ENCODE measurements at regions not wholly inside any gene's neighbourhood (a gene's known extent, or its start where the extent isn't known, plus 50 kb on each side); places are given as distances from the start of the nearest gene placed in this dataset.

DNA sequence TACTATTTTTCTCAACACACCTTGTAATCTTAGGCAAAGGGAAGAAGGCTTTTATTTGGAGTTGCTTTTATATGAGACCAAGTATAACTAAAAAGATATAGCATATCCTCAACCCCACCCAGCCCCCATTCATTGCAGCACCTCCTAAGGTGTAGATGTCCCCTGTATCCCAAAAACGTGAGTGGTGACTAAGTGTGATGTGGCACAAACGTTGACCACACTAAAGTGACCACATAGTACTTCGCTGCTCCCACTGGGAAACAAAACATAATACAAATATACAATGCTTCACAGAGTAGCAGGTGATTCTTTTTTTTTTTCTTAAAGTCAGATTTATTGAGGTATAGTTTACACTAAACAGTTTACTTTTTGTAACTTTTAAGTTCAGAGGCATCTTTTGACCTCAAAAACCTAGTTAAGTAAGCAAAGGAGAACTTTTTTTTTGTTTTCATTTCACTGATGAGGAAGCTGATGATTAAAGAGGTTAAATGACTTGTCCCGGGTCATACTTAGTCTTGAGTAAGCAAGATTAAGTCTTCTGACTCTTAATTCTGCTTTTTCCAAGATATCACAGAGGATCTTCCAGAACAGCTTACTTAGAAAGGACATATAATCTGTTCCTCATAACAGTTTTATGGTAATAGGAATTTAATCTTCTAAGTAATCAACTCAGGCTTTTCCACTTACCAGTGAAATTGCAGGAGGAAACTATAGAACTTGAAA is 245.2 kb upstream of the PLEKHG7 start:
- Histone ChIP-seq H3K4me3 (no peak overlapping the region), H3K9me3 (no peaks in the 10 kb centered on the region), H3K36me3 (ENCODE audit: low read depth) (no peaks in the 10 kb centered on the region), H3K4me1 (ENCODE audit: low read depth) (no peaks in the 10 kb centered on the region)
- ATAC-seq (no peak), DNase-seq (no peak)
- intact Hi-C loops (cut with DNase I, micrococcal nuclease) = no loop called here
- TF ChIP-seq, protein P1, sequence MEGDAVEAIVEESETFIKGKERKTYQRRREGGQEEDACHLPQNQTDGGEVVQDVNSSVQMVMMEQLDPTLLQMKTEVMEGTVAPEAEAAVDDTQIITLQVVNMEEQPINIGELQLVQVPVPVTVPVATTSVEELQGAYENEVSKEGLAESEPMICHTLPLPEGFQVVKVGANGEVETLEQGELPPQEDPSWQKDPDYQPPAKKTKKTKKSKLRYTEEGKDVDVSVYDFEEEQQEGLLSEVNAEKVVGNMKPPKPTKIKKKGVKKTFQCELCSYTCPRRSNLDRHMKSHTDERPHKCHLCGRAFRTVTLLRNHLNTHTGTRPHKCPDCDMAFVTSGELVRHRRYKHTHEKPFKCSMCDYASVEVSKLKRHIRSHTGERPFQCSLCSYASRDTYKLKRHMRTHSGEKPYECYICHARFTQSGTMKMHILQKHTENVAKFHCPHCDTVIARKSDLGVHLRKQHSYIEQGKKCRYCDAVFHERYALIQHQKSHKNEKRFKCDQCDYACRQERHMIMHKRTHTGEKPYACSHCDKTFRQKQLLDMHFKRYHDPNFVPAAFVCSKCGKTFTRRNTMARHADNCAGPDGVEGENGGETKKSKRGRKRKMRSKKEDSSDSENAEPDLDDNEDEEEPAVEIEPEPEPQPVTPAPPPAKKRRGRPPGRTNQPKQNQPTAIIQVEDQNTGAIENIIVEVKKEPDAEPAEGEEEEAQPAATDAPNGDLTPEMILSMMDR (IDR thresholded peaks at IDR 0.05) = no peak

DNA sequence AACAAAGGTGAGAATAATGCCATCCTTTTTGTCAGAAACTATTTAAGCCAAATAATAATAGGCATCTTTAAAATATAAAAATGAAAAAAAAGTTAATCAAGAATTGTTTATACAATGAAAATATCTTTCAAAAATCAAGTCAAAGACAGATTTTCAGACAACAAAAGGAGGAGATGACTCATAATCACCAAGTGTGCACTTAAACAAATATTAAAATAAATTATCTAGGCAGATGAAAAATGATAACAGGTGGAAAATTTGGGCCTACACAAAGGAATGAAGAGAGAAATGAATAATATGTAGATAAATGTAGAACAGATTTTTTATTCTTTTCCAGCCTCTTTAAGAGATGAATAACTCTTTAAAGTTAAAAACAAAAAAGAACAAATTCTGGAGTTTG is 250.0 kb upstream of the PLEKHG7 start:
- no peaks in the 10 kb centered on the region for H3K4me1 ChIP-seq (ENCODE audit: low read depth)
- ATAC-seq = no peak

DNA sequence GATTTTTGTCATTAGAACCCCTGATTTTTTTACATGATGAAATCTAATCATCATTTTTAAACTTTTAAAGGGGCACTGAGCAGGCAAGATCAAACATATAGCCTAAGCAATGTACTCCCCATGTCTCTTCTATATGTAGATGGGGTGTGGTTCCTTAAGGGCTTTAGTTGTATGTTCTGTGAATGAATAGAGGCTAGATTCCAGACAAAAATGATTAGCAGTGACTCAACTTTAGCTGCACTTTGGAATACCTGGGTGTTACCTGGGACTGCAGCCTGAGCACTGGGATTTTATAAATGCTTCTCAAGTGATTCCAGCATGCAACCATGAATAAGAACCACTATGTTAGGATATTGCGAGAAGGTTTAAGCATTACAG is 256.7 kb upstream of the PLEKHG7 start:
- peak; percentile 64 for ATAC-seq
- no peak for DNase-seq
- H3K4me1 ChIP-seq (ENCODE audit: low read depth) = no peaks in the 10 kb centered on the region
- no peaks in the 10 kb centered on the region for H3K9me3 ChIP-seq
- no peak overlapping the region for H3K4me3 ChIP-seq
- TF ChIP-seq, protein P1 (IDR thresholded peaks at IDR 0.05) = no peak
- H3K36me3 ChIP-seq (ENCODE audit: low read depth) = no peaks in the 10 kb centered on the region
- intact Hi-C loops (cut with DNase I, micrococcal nuclease) = no loop called here

More for the DNA sequence above, 250.0 kb upstream of the PLEKHG7 start:
- intact Hi-C loops (cut with DNase I, micrococcal nuclease) = no loop called here
- TF ChIP-seq, protein P1 (IDR thresholded peaks at IDR 0.05) = no peak
- no peak for DNase-seq
- Histone ChIP-seq H3K4me3 (no peak overlapping the region), H3K9me3 (no peaks in the 10 kb centered on the region), H3K36me3 (ENCODE audit: low read depth) (no peaks in the 10 kb centered on the region)

DNA sequence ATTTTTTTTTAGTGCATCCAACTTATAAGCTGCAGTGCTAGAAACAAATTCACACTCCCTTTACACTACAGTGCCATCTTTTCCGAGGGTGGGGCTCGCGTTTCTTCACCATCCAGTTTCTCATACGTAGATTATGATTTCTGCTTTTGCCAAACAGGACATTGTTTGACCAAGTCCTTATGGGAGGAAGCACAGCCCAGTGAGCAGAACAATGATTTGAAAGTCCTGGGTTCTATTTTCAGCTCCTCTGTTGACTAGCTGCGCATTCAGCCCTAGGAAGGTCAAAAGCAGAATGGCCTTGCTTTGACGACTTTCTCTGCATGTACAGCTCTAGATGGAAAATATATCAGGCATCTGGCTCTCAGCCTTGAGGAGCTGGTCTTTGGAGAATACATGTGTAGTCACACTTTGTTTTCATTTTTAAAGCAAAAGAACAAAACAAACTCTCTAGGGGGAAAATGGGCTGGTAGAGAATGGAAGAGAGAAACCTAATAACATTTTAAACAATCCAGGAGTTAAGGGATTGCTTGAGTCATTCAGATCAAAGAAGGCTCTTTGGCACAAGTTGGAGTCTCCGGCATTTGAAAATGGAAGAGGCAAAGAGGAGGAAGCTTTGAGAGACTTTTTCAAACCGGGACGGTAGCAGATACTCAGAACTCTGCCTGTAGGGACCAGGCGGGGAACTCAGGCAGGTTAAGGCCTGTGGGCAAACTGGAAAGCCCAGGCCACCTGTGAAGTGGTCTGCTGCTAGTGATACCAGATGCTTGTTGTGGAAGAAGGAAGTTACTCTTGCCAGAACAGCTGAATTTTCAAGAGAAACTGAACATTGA is 257.3 kb upstream of the PLEKHG7 start:
- DNase-seq = peak in 1 of 3 donors; percentile 53
- Histone ChIP-seq H3K36me3 (ENCODE audit: low read depth) (no peaks in the 10 kb centered on the region), H3K4me1 (ENCODE audit: low read depth) (no peaks in the 10 kb centered on the region), H3K9me3 (no peaks in the 10 kb centered on the region), H3K4me3 (no peak overlapping the region)
- TF ChIP-seq, protein P1 (IDR thresholded peaks at IDR 0.05) = no peak
- ATAC-seq = peak; percentile 68
- intact Hi-C loops (cut with DNase I, micrococcal nuclease) = no loop called here

DNA sequence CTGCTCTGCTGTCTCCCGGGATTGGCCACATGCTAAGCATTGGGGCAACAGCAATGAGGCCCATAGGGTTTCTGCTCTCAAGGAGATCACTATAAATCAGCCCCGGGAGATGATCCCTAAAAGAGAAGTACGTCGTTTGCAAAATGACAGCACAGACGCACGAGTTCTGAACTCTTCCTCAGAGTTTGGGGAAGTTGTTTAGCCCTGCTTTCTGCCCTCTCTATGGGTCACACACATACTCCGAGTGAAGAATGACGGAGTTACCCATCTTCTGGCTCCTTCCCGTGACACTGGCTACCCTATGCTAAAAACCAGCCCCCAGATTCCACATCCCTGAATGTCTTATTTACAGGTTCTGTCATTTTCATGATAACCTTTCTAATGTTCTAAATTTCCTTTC is 258.0 kb upstream of the PLEKHG7 start:
- intact Hi-C loops (cut with DNase I, micrococcal nuclease) = no loop called here
- H3K4me3 ChIP-seq = no peak overlapping the region
- TF ChIP-seq, protein P1 (IDR thresholded peaks at IDR 0.05) = no peak
- no peaks in the 10 kb centered on the region for H3K4me1 ChIP-seq (ENCODE audit: low read depth)
- ATAC-seq = peak; percentile 58
- peak in 1 of 3 donors; percentile 37 for DNase-seq
- H3K36me3 ChIP-seq (ENCODE audit: low read depth) = no peaks in the 10 kb centered on the region
- no peaks in the 10 kb centered on the region for H3K9me3 ChIP-seq

Data from mucosa of descending colon (tissue), 3 donors.